ENCODE measurements at regions not wholly inside any gene's neighbourhood (a gene's known extent, or its start where the extent isn't known, plus 50 kb on each side); places are given as distances from the start of the nearest gene placed in this dataset.

DNA sequence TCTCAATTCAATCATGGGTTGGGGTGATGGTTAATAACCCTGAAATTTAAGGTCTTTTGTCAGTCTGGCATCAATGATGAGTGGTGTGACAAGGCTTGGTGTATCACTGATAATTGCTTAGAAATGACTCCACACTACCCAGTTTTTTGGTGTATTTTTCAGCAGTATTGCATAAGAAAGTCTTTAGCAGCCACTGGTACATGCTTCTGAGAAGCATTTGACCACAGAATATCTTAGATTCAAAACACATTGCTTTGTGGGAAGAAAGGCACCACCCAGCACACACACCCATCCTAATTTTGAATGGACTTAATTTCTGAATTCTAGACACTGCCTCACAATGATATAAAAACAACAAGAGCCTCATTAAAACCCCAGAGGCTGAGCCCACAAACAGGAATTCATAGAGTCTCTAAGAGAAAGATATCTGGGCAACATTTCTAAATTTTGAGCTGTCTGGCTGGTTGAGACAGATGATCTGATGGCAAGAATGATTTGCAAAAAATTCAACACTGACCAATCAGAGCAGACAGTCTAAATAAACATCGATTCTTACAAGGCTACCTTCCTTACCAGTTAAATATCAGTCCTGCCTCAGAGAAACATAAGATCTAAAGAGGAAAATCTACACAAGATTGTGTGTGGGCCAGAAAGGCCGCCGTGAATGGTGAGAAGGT is 114.7 kb upstream of the CYP1B1 start:
- Mint-ChIP-seq H3K36me3 (ENCODE audit: low read depth) (no peaks in the 10 kb centered on the region), H3K27ac (ENCODE audit: unreplicated experiment) (no peak overlapping the region), H3K9me3 (peaks cover 7% of the 10 kb centered on the region), H3K4me3 (no peak overlapping the region), H3K4me1 (peaks cover 5% of the 10 kb centered on the region), H3K27me3 (ENCODE audit: low read depth) (no peaks in the 10 kb centered on the region)
- DNase-seq (ENCODE audit: low read depth, low spot score): no peak
- TF ChIP-seq, protein P1, sequence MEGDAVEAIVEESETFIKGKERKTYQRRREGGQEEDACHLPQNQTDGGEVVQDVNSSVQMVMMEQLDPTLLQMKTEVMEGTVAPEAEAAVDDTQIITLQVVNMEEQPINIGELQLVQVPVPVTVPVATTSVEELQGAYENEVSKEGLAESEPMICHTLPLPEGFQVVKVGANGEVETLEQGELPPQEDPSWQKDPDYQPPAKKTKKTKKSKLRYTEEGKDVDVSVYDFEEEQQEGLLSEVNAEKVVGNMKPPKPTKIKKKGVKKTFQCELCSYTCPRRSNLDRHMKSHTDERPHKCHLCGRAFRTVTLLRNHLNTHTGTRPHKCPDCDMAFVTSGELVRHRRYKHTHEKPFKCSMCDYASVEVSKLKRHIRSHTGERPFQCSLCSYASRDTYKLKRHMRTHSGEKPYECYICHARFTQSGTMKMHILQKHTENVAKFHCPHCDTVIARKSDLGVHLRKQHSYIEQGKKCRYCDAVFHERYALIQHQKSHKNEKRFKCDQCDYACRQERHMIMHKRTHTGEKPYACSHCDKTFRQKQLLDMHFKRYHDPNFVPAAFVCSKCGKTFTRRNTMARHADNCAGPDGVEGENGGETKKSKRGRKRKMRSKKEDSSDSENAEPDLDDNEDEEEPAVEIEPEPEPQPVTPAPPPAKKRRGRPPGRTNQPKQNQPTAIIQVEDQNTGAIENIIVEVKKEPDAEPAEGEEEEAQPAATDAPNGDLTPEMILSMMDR (conservative IDR thresholded peaks at IDR 0.05): no peak

DNA sequence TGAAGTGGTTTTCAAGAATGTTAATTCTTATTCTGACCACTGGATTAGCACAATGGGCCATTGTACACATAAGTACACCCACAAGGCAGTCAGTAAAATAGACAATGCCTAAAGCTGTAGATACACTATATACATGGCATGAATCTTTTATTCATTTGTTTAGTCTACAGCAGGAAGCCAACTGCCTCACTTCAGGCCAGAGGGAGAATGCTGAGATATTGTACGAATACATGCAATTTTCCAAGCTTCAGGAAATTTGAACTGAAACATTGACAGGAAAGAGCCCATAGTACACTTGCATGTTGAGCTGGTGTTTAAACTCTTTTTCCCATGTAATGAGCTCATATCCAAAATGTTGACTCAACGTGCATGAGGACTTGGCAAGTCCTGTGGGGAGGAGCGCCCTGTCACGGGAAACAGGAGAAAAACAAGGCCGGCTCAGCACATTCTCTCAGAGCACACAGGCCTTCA is 111.6 kb upstream of the CYP1B1 start:
- TF ChIP-seq, protein P1 (conservative IDR thresholded peaks at IDR 0.05): no peak
- peaks cover 8% of the 10 kb centered on the region for H3K9me3 Mint-ChIP-seq
- H3K4me1 Mint-ChIP-seq: peaks cover 5% of the 10 kb centered on the region
- H3K36me3 Mint-ChIP-seq (ENCODE audit: low read depth): no peaks in the 10 kb centered on the region
- no peak for DNase-seq (ENCODE audit: low read depth, low spot score)
- no peak overlapping the region for H3K27ac Mint-ChIP-seq (ENCODE audit: unreplicated experiment)
- no peak overlapping the region for H3K4me3 Mint-ChIP-seq
- H3K27me3 Mint-ChIP-seq (ENCODE audit: low read depth): no peaks in the 10 kb centered on the region

DNA sequence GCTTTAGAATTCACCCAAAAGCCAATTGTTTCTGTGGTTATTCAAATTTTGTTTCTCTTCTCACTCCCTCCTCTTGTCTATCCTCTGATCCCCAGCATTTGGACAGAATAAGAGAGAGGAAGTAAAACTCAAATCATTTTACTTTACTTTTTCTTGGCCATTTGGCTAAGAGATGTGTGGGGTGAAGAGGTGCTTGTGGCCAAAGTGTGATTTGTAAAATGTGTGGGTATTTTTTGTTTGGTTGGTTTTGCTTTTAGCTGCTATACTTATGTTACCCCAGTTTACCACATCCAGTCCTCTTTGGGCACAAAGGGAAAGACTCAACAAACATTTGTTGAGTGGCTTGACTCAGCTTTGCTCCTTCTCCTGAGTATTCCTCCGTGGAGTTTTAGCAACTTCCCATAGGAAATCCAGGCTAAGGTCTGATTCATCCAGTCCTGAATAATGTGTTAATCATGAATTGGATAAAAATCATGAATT is 109.1 kb upstream of the CYP1B1 start:
- TF ChIP-seq, protein P1 (conservative IDR thresholded peaks at IDR 0.05): no peak
- H3K27ac Mint-ChIP-seq (ENCODE audit: unreplicated experiment): no peak overlapping the region
- peaks cover 8% of the 10 kb centered on the region for H3K9me3 Mint-ChIP-seq
- peaks cover 5% of the 10 kb centered on the region for H3K4me1 Mint-ChIP-seq
- no peaks in the 10 kb centered on the region for H3K36me3 Mint-ChIP-seq (ENCODE audit: low read depth)
- no peak for DNase-seq (ENCODE audit: low read depth, low spot score)
- no peak overlapping the region for H3K4me3 Mint-ChIP-seq
- H3K27me3 Mint-ChIP-seq (ENCODE audit: low read depth): no peaks in the 10 kb centered on the region

DNA sequence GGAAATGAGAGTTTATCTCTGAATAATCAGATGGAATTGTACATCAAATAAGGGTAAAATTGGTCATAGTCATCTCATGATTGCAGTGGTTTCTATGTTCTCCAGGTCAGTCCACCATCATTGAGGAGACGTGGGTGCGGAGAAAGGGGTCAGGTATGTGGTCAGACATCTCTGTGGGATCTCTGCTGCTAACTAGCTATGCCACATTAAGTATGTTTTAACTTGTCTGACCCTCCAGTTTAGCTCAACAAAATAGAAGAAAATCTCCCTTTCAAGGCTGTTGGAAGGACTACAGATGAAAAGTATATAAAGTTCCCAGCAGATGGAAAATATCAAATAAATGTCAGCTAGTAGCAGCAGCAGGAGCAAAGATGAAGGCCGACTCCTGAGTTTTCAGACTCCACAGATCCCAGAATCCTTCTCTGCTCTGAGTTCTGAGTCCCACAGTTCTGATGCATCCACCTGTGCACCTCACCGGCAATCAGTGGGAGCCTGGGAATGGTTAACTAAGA is 106.6 kb upstream of the CYP1B1 start:
- no peak overlapping the region for H3K27ac Mint-ChIP-seq (ENCODE audit: unreplicated experiment)
- no peak overlapping the region for H3K4me3 Mint-ChIP-seq
- no peak for DNase-seq (ENCODE audit: low read depth, low spot score)
- H3K27me3 Mint-ChIP-seq (ENCODE audit: low read depth): no peaks in the 10 kb centered on the region
- H3K36me3 Mint-ChIP-seq (ENCODE audit: low read depth): no peaks in the 10 kb centered on the region
- TF ChIP-seq, protein P1 (conservative IDR thresholded peaks at IDR 0.05): no peak
- peaks cover 4% of the 10 kb centered on the region for H3K9me3 Mint-ChIP-seq
- H3K4me1 Mint-ChIP-seq: peaks cover 11% of the 10 kb centered on the region

DNA sequence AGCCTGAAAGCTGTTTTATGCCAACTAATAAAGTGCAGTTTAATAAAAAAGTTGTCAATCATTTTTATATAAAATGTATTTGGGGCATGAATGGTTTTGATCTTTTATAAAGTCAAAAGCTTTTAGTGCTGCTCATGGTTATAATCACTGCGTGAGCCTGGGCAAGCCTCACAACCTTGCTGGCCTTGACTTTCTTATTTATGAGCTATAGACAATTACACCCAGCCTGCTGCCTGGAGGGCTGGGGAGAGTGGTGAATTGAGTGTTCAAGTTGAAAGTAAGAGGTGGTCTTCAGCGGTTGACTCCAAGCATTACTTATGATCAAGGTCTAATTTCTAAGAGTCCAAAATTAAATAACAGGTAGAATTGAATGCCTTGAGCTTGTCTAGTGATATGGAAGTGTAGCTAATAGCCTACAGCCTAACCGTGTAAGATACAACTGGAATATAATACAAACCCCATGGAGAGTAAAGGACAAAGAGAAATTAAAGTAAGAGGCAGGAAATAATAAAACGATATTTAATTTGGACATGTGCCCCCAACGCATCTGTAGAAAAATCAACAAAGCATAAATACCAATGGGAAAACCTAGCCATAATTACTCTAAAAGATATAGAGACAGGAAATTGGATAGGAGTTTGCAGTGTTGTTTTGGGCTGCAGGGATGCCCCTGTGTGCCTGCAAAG is 106.0 kb upstream of the CYP1B1 start:
- H3K36me3 Mint-ChIP-seq (ENCODE audit: low read depth): no peaks in the 10 kb centered on the region
- TF ChIP-seq, protein P1 (conservative IDR thresholded peaks at IDR 0.05): no peak
- DNase-seq (ENCODE audit: low read depth, low spot score): no peak
- H3K4me3 Mint-ChIP-seq: no peak overlapping the region
- H3K4me1 Mint-ChIP-seq: peaks cover 8% of the 10 kb centered on the region
- no peaks in the 10 kb centered on the region for H3K27me3 Mint-ChIP-seq (ENCODE audit: low read depth)
- H3K27ac Mint-ChIP-seq (ENCODE audit: unreplicated experiment): no peak overlapping the region
- H3K9me3 Mint-ChIP-seq: peaks cover 4% of the 10 kb centered on the region
